GM18517 (cell line): ENCODE measurements at regions not wholly inside any gene's neighbourhood (a gene's known extent, or its start where the extent isn't known, plus 50 kb on each side); places are given as distances from the start of the nearest gene placed in this dataset.
"Not testable (repeated sequence)": the region's sequence is repeated elsewhere in the genome, so short reads cannot be mapped to it uniquely, and the experiment has no call there.

Experiments
- ATAC-seq: cut with Tn5 transposase; IDR thresholded peaks from one replicate; pipeline ENCODE4 v1.9.1; 2021; ENCODE audit warnings: mild to moderate bottlenecking, moderate library complexity; ENCODE audit not compliant: unreplicated experiment

GRCh38 chr7:11221984-11222383 is 248.3 kb downstream of the PHF14 start:
- ATAC-seq: no peak

GRCh38 chr7:11224535-11224934 is 250.9 kb downstream of the PHF14 start:
- ATAC-seq: no peak

- ATAC-seq: no peak
Observed at GRCh38 chr7:11228515-11228914, 254.8 kb downstream of the PHF14 start.

- ATAC-seq: no peak
Observed at GRCh38 chr7:11231190-11231589, 257.5 kb downstream of the PHF14 start.

GRCh38 chr7:11232462-11232861 is 258.8 kb downstream of the PHF14 start:
- ATAC-seq: no peak

- no peak for ATAC-seq
Observed at GRCh38 chr7:11233871-11234270, 260.2 kb downstream of the PHF14 start.

GRCh38 chr7:11235491-11235890 is 261.8 kb downstream of the PHF14 start:
- no peak for ATAC-seq

- ATAC-seq: no peak
Observed at GRCh38 chr7:11236680-11237079, 263.0 kb downstream of the PHF14 start.

GRCh38 chr7:11237742-11238141 is 264.1 kb downstream of the PHF14 start:
- no peak for ATAC-seq

GRCh38 chr7:11239316-11239715 is 265.6 kb downstream of the PHF14 start:
- no peak for ATAC-seq

- no peak for ATAC-seq
Observed at GRCh38 chr7:11243739-11244138, 270.1 kb downstream of the PHF14 start.

- no peak for ATAC-seq
Observed at GRCh38 chr7:11244149-11244548, 270.5 kb downstream of the PHF14 start.

- ATAC-seq: no peak
Observed at GRCh38 chr7:11247545-11247944, 273.9 kb downstream of the PHF14 start.

GRCh38 chr7:11251436-11251835 is 277.8 kb downstream of the PHF14 start:
- no peak for ATAC-seq

- no peak for ATAC-seq
Observed at GRCh38 chr7:11252011-11252607, 278.4 kb downstream of the PHF14 start.

- no peak for ATAC-seq
Observed at GRCh38 chr7:11252705-11253272, 279.1 kb downstream of the PHF14 start.

GRCh38 chr7:11256501-11256900 is 282.8 kb downstream of the PHF14 start:
- no peak for ATAC-seq

GRCh38 chr7:11261470-11261869 is 287.8 kb downstream of the PHF14 start:
- no peak for ATAC-seq

- no peak for ATAC-seq
Observed at GRCh38 chr7:11266101-11266500, 292.4 kb downstream of the PHF14 start.

GRCh38 chr7:11272352-11272751 is 298.7 kb downstream of the PHF14 start:
- ATAC-seq: no peak

GRCh38 chr7:11274074-11274473 is 300.4 kb downstream of the PHF14 start:
- ATAC-seq: no peak

GRCh38 chr7:11281953-11282352 is 308.3 kb downstream of the PHF14 start:
- no peak for ATAC-seq

- not testable (repeated sequence) for ATAC-seq
Observed at GRCh38 chr7:11283584-11283983, 309.9 kb downstream of the PHF14 start.
